ENCODE measurements at regions not wholly inside any gene's neighbourhood (a gene's known extent, or its start where the extent isn't known, plus 50 kb on each side); places are given as distances from the start of the nearest gene placed in this dataset.

DNA sequence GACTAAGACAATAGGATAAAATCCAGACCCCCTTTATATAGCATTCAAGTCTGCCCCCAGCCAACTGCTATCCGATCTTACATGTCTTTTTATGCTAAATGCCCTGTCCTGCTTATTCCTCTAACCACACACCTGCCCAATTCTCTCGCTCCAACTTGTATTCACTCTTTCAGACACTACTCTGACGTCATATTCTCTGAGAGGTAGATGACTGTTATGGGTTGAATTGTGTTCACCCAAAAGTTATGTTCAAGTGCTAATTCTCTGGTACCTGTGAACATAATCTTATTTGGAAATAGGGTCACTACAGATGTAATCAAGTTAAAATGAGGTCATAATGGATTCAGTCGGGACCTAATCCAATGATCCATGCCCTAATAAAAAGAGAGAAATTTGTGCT, 84.0 kb upstream of the PTPRR start:
- TF ChIP-seq, protein P1, sequence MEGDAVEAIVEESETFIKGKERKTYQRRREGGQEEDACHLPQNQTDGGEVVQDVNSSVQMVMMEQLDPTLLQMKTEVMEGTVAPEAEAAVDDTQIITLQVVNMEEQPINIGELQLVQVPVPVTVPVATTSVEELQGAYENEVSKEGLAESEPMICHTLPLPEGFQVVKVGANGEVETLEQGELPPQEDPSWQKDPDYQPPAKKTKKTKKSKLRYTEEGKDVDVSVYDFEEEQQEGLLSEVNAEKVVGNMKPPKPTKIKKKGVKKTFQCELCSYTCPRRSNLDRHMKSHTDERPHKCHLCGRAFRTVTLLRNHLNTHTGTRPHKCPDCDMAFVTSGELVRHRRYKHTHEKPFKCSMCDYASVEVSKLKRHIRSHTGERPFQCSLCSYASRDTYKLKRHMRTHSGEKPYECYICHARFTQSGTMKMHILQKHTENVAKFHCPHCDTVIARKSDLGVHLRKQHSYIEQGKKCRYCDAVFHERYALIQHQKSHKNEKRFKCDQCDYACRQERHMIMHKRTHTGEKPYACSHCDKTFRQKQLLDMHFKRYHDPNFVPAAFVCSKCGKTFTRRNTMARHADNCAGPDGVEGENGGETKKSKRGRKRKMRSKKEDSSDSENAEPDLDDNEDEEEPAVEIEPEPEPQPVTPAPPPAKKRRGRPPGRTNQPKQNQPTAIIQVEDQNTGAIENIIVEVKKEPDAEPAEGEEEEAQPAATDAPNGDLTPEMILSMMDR (conservative IDR thresholded peaks at IDR 0.05; ENCODE audit: low read depth, low read length), result no peak
- TF ChIP-seq CEBPB (IDR thresholded peaks at IDR 0.05; ENCODE audit: low read depth, low read length) (no peak), MAFK (IDR thresholded peaks at IDR 0.05; ENCODE audit: low read depth, low read length) (no peak), RAD21 (IDR thresholded peaks at IDR 0.05; ENCODE audit: low read length) (no peak), BHLHE40 (IDR thresholded peaks at IDR 0.05; ENCODE audit: low read depth, low read length) (no peak), MXI1 (IDR thresholded peaks at IDR 0.05; ENCODE audit: borderline replicate concordance, low read depth, low read length) (no peak), POLR2A (IDR thresholded peaks at IDR 0.05; ENCODE audit: low read depth, low read length) (no peak), CHD1 (IDR thresholded peaks at IDR 0.05; ENCODE audit: low read depth, low read length) (no peak)
- TF ChIP-seq, protein P2, sequence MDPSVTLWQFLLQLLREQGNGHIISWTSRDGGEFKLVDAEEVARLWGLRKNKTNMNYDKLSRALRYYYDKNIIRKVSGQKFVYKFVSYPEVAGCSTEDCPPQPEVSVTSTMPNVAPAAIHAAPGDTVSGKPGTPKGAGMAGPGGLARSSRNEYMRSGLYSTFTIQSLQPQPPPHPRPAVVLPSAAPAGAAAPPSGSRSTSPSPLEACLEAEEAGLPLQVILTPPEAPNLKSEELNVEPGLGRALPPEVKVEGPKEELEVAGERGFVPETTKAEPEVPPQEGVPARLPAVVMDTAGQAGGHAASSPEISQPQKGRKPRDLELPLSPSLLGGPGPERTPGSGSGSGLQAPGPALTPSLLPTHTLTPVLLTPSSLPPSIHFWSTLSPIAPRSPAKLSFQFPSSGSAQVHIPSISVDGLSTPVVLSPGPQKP (IDR thresholded peaks at IDR 0.05; ENCODE audit: borderline replicate concordance, low read depth, low read length), result no peak
- TF ChIP-seq, protein P3, sequence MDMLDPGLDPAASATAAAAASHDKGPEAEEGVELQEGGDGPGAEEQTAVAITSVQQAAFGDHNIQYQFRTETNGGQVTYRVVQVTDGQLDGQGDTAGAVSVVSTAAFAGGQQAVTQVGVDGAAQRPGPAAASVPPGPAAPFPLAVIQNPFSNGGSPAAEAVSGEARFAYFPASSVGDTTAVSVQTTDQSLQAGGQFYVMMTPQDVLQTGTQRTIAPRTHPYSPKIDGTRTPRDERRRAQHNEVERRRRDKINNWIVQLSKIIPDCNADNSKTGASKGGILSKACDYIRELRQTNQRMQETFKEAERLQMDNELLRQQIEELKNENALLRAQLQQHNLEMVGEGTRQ (IDR thresholded peaks at IDR 0.05; ENCODE audit: low read depth, low read length), result no peak

Measured in IMR-90 (cell line).